H1 (cell line): ENCODE measurements at regions not wholly inside any gene's neighbourhood (a gene's known extent, or its start where the extent isn't known, plus 50 kb on each side); places are given as distances from the start of the nearest gene placed in this dataset.

Experiments
- ASH2L ChIP-seq: fragments of 200-600, 300-600 bp; sonication (generic); IDR thresholded peaks from one replicate; pipeline ENCODE4 v1.7.1; 2017; ENCODE audit warnings: low read length
- ATF3 ChIP-seq: IDR thresholded peaks from 2 replicates; pipeline ENCODE4 v1.6.1; 2011; ENCODE audit warnings: low read depth, mild to moderate bottlenecking, low read length; ENCODE audit not compliant: insufficient read depth
- HDAC2 ChIP-seq, 2 experiments: fragments of 300-600 bp in 1 of 2; sonication (generic) in 1 of 2; IDR thresholded peaks; 2 replicates each; pipeline ENCODE4 v1.6.1; 2011 to 2012; ENCODE audit warnings: low read depth in 2 of 2, low read length in 2 of 2, mild to moderate bottlenecking in 2 of 2, moderate library complexity in 2 of 2, borderline replicate concordance in 1 of 2, inconsistent platforms in 1 of 2
- NANOG ChIP-seq: IDR thresholded peaks from 2 replicates; pipeline ENCODE4 v1.6.1; 2011; ENCODE audit warnings: low read length, low read depth, mild to moderate bottlenecking, inconsistent platforms; ENCODE audit not compliant: insufficient read depth, poor library complexity, severe bottlenecking

GRCh38 chr16:80034469-80034826 lies 433.9 kb upstream of the MAF start (continued):
- TF ChIP-seq HDAC2 (IDR thresholded peaks at IDR 0.05; ENCODE audit: borderline replicate concordance in 1 of 2, low read depth in 2 of 2, low read length in 2 of 2) (no peak), ASH2L (no peak), ATF3 (no peak), NANOG (no peak)
